BLaER1 (cell line): ENCODE measurements at regions not wholly inside any gene's neighbourhood (a gene's known extent, or its start where the extent isn't known, plus 50 kb on each side); places are given as distances from the start of the nearest gene placed in this dataset.

Experiments
- H3K27ac ChIP-seq: shearing (Covaris generic); formaldehyde crosslinking; 2 replicates; pipeline ENCODE4 v1.8.1; 2022
- H3K27me3 ChIP-seq: shearing (Covaris generic); formaldehyde crosslinking; 2 replicates; pipeline ENCODE4 v1.8.1; 2022
- H3K36me3 ChIP-seq: shearing (Covaris generic); formaldehyde crosslinking; 2 replicates; pipeline ENCODE4 v1.8.1; 2022
- H3K4me1 ChIP-seq: shearing (Covaris generic); formaldehyde crosslinking; 2 replicates; pipeline ENCODE4 v1.8.1; 2022
- H3K4me2 ChIP-seq: shearing (Covaris generic); formaldehyde crosslinking; 2 replicates; pipeline ENCODE4 v1.8.1; 2022
- H3K4me3 ChIP-seq: shearing (Covaris generic); formaldehyde crosslinking; 2 replicates; pipeline ENCODE4 v1.8.1; 2022
- H3K9ac ChIP-seq: shearing (Covaris generic); formaldehyde crosslinking; 2 replicates; pipeline ENCODE4 v1.8.1; 2022
- H3K9me3 ChIP-seq: shearing (Covaris generic); formaldehyde crosslinking; 2 replicates; pipeline ENCODE4 v1.8.1; 2022
- H4K20me1 ChIP-seq: shearing (Covaris generic); formaldehyde crosslinking; 2 replicates; pipeline ENCODE4 v1.8.1; 2022
- Cebpa-rat ChIP-seq: shearing (Covaris generic); IDR thresholded peaks from 2 replicates; pipeline ENCODE4 v1.8.1; 2022

GRCh38 chr7:49294611-49295010, 370.3 kb downstream of the CDC14C start:
- Histone ChIP-seq H3K9me3 (no peaks in the 10 kb centered on the region), H3K9ac (no peak overlapping the region), H3K4me2 (no peak overlapping the region), H3K36me3 (no peaks in the 10 kb centered on the region), H3K4me1 (no peaks in the 10 kb centered on the region), H3K27me3 (no peaks in the 10 kb centered on the region), H3K4me3 (no peak overlapping the region), H3K27ac (no peak overlapping the region), H4K20me1 (no peaks in the 10 kb centered on the region)
- TF ChIP-seq Cebpa-rat, result no peak

DNA sequence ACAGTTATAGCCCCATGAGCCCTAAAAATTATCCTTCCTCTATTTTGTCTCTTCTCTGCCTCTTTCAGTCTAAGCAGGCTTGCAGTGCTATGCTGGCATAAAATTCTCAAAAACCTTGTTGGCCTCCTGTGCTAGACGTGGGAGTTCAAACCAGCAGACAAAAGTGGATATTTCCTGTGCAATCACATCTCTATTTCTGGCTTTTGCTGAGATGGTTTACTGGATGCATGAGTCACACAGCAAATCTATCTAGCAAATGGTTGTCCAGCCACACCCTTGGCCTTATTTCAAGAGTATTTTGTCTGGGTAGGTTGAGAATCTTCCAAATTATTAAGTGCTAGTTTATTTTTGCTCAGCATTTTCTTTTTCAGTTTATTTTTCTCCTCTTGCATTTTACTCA, 370.8 kb downstream of the CDC14C start:
- no peak overlapping the region for H3K27ac ChIP-seq
- no peaks in the 10 kb centered on the region for H3K4me1 ChIP-seq
- H3K9me3 ChIP-seq, result no peaks in the 10 kb centered on the region
- H3K36me3 ChIP-seq, result no peaks in the 10 kb centered on the region
- H3K4me3 ChIP-seq, result no peak overlapping the region
- no peak overlapping the region for H3K9ac ChIP-seq
- no peak overlapping the region for H3K4me2 ChIP-seq
- H3K27me3 ChIP-seq, result no peaks in the 10 kb centered on the region
- no peak for TF ChIP-seq Cebpa-rat
- H4K20me1 ChIP-seq, result no peaks in the 10 kb centered on the region

- no peak overlapping the region for H3K27ac ChIP-seq
- H3K9ac ChIP-seq, result no peak overlapping the region
- H3K36me3 ChIP-seq, result no peaks in the 10 kb centered on the region
- no peaks in the 10 kb centered on the region for H3K4me1 ChIP-seq
- H3K4me3 ChIP-seq, result no peak overlapping the region
- H3K4me2 ChIP-seq, result no peak overlapping the region
- no peak for TF ChIP-seq Cebpa-rat
- no peaks in the 10 kb centered on the region for H4K20me1 ChIP-seq
- no peaks in the 10 kb centered on the region for H3K9me3 ChIP-seq
- no peaks in the 10 kb centered on the region for H3K27me3 ChIP-seq
These were observed 373.6 kb downstream of the CDC14C start for GRCh38 chr7:49297958-49298357.

DNA sequence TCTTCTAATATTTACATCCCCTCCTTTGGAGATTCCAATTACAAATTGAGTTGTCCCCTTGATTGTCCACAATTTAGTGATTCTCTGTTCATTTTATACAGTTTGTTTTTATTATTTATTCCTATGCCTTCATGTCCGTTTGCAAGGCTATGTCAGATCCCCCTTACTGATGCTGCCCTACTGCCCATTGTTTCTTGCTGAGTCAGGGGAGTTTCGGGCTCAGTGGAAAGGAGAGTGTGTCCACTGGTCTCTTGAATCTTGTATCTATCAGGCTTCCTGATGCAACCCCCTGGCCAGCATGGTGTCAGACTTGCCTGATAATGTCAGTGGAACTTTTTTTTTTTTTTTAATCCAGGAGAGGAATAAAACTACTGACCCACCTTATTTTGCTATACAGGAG, 384.4 kb downstream of the CDC14C start:
- H3K4me2 ChIP-seq, result no peak overlapping the region
- no peaks in the 10 kb centered on the region for H3K27me3 ChIP-seq
- H3K4me3 ChIP-seq, result no peak overlapping the region
- no peaks in the 10 kb centered on the region for H3K9me3 ChIP-seq
- no peaks in the 10 kb centered on the region for H4K20me1 ChIP-seq
- no peaks in the 10 kb centered on the region for H3K36me3 ChIP-seq
- H3K27ac ChIP-seq, result no peak overlapping the region
- H3K9ac ChIP-seq, result no peak overlapping the region
- no peak for TF ChIP-seq Cebpa-rat
- no peaks in the 10 kb centered on the region for H3K4me1 ChIP-seq

- no peak overlapping the region for H3K4me3 ChIP-seq
- no peak overlapping the region for H3K4me2 ChIP-seq
- H4K20me1 ChIP-seq, result no peaks in the 10 kb centered on the region
- H3K4me1 ChIP-seq, result no peaks in the 10 kb centered on the region
- H3K36me3 ChIP-seq, result no peaks in the 10 kb centered on the region
- H3K27ac ChIP-seq, result no peak overlapping the region
- H3K27me3 ChIP-seq, result no peaks in the 10 kb centered on the region
- H3K9ac ChIP-seq, result no peak overlapping the region
- H3K9me3 ChIP-seq, result no peaks in the 10 kb centered on the region
- no peak for TF ChIP-seq Cebpa-rat
These were observed 395.7 kb downstream of the CDC14C start for GRCh38 chr7:49320083-49320482.

DNA sequence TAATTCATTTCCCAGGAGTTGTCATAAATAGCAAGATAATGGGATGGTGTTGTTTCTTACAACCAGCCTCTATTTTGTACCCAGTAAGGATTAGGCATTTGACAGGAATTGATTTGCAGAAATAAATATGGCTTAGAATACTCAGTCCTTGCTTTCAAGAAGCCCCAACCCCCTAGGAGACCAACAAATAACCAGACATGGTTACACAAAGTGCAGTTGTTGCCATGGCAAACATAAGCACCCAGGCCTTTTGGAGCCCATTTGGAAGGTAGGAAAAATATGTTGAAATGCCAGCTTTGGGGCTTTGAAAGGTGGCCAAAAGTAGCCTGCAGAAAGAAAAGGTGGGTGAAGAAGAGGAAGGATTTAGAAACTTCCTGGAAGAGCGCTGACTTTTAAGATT, 397.5 kb downstream of the CDC14C start:
- Histone ChIP-seq H3K27me3 (no peaks in the 10 kb centered on the region), H4K20me1 (no peaks in the 10 kb centered on the region), H3K9me3 (no peaks in the 10 kb centered on the region), H3K36me3 (no peaks in the 10 kb centered on the region), H3K4me3 (no peak overlapping the region), H3K4me2 (no peak overlapping the region), H3K27ac (no peak overlapping the region), H3K4me1 (no peaks in the 10 kb centered on the region), H3K9ac (no peak overlapping the region)
- TF ChIP-seq Cebpa-rat, result no peak

GRCh38 chr7:49322476-49322875, 398.1 kb downstream of the CDC14C start:
- Histone ChIP-seq H4K20me1 (no peaks in the 10 kb centered on the region), H3K9me3 (no peaks in the 10 kb centered on the region), H3K4me2 (no peak overlapping the region), H3K4me1 (no peaks in the 10 kb centered on the region), H3K27ac (no peak overlapping the region), H3K27me3 (no peaks in the 10 kb centered on the region), H3K36me3 (no peaks in the 10 kb centered on the region), H3K9ac (no peak overlapping the region), H3K4me3 (no peak overlapping the region)
- no peak for TF ChIP-seq Cebpa-rat

- no peaks in the 10 kb centered on the region for H3K4me1 ChIP-seq
- no peaks in the 10 kb centered on the region for H3K9me3 ChIP-seq
- no peak overlapping the region for H3K4me3 ChIP-seq
- no peak for TF ChIP-seq Cebpa-rat
- no peak overlapping the region for H3K27ac ChIP-seq
- no peaks in the 10 kb centered on the region for H3K36me3 ChIP-seq
- H3K27me3 ChIP-seq, result no peaks in the 10 kb centered on the region
- H4K20me1 ChIP-seq, result no peaks in the 10 kb centered on the region
- H3K4me2 ChIP-seq, result no peak overlapping the region
- no peak overlapping the region for H3K9ac ChIP-seq
These were observed 399.7 kb downstream of the CDC14C start for GRCh38 chr7:49324040-49324439.

DNA sequence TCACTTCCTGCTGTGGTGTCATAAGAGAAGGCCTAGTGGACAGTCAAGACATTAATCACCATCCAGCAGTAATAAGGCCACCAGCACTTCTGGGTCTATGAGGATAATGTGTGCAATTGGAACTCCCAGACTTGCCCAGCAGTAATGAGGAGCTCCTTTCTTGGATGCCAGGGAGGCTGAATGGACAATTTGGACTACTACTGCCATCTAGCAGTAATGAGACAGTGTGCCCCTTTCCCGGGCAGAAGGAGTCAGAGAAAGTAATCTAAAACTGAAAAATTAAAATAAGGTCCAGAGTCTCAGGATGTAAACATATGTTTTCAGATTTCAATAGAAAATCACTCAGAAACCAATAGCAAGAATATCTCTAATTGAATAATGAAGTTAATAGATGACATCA, 400.4 kb downstream of the CDC14C start:
- no peak overlapping the region for H3K4me2 ChIP-seq
- H3K9me3 ChIP-seq, result no peaks in the 10 kb centered on the region
- H3K4me3 ChIP-seq, result no peak overlapping the region
- H4K20me1 ChIP-seq, result no peaks in the 10 kb centered on the region
- no peak for TF ChIP-seq Cebpa-rat
- no peaks in the 10 kb centered on the region for H3K27me3 ChIP-seq
- no peaks in the 10 kb centered on the region for H3K36me3 ChIP-seq
- H3K4me1 ChIP-seq, result no peaks in the 10 kb centered on the region
- no peak overlapping the region for H3K27ac ChIP-seq
- no peak overlapping the region for H3K9ac ChIP-seq

- no peak overlapping the region for H3K4me3 ChIP-seq
- H3K36me3 ChIP-seq, result no peaks in the 10 kb centered on the region
- TF ChIP-seq Cebpa-rat, result no peak
- H3K27ac ChIP-seq, result no peak overlapping the region
- H4K20me1 ChIP-seq, result no peaks in the 10 kb centered on the region
- H3K4me1 ChIP-seq, result no peaks in the 10 kb centered on the region
- no peak overlapping the region for H3K4me2 ChIP-seq
- no peaks in the 10 kb centered on the region for H3K27me3 ChIP-seq
- no peak overlapping the region for H3K9ac ChIP-seq
- no peaks in the 10 kb centered on the region for H3K9me3 ChIP-seq
These were observed 401.2 kb downstream of the CDC14C start for GRCh38 chr7:49325571-49325970.

DNA sequence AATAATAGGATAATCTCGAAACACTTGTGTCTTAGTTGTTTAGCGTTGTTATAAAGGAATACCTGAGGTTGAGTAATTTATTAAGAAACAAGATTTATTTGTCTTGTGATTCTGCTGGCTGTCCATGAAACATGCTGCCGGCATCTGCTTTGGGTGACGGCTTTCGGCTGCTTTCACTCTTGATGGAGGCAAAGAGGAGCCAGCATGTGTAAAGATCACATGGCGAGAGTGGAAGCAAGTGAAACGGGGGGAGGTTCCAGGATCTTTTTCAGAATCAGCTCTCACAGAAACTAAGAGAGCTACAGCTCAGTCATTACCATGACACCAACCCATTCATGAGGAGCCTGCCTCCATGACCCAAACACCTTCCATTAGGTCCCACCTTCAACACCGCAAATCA, 402.8 kb downstream of the CDC14C start:
- Histone ChIP-seq H3K9ac (no peak overlapping the region), H3K4me1 (no peaks in the 10 kb centered on the region), H3K36me3 (no peaks in the 10 kb centered on the region), H4K20me1 (no peaks in the 10 kb centered on the region), H3K27me3 (no peaks in the 10 kb centered on the region), H3K4me2 (no peak overlapping the region), H3K9me3 (no peaks in the 10 kb centered on the region), H3K4me3 (no peak overlapping the region), H3K27ac (no peak overlapping the region)
- no peak for TF ChIP-seq Cebpa-rat
